SK-N-SH (cell line): ENCODE measurements at regions not wholly inside any gene's neighbourhood (a gene's known extent, or its start where the extent isn't known, plus 50 kb on each side); places are given as distances from the start of the nearest gene placed in this dataset.

ENCODE experiments used
- FOSL2 ChIP-seq: IDR thresholded peaks from 2 replicates; pipeline ENCODE4 v1.4.0; 2012; ENCODE audit warnings: low read depth, mild to moderate bottlenecking, moderate library complexity, borderline replicate concordance
- NRF1 ChIP-seq: IDR thresholded peaks from 2 replicates; pipeline ENCODE4 v1.6.1; 2012; ENCODE audit warnings: low read depth, mild to moderate bottlenecking, low read length
- SMC3 ChIP-seq: IDR thresholded peaks from 2 replicates; pipeline ENCODE4 v1.6.1; 2012; ENCODE audit warnings: low read depth, low read length, improper control_type of control experiment
- TAF1 ChIP-seq: IDR thresholded peaks from 2 replicates; pipeline ENCODE4 v1.6.1; 2012; ENCODE audit warnings: low read depth, mild to moderate bottlenecking, low read length, moderate library complexity, borderline replicate concordance
- TCF12 ChIP-seq: IDR thresholded peaks from 2 replicates; pipeline ENCODE4 v1.4.0; 2012
- TEAD4 ChIP-seq: IDR thresholded peaks from 2 replicates; pipeline ENCODE4 v1.4.0; 2012; ENCODE audit warnings: mild to moderate bottlenecking, borderline replicate concordance; ENCODE audit not compliant: insufficient read depth
- TF ChIP-seq, protein P1 (sequence below): fragments of 200-600 bp; sonication (generic); IDR thresholded peaks from 2 replicates; pipeline ENCODE4 v1.6.1; 2017; ENCODE audit warnings: antibody characterized with exemption, mild to moderate bottlenecking, moderate library complexity
- TF ChIP-seq, protein P2 (sequence below): IDR thresholded peaks from 2 replicates; pipeline ENCODE4 v1.4.0; 2012; ENCODE audit warnings: low read depth

DNA sequence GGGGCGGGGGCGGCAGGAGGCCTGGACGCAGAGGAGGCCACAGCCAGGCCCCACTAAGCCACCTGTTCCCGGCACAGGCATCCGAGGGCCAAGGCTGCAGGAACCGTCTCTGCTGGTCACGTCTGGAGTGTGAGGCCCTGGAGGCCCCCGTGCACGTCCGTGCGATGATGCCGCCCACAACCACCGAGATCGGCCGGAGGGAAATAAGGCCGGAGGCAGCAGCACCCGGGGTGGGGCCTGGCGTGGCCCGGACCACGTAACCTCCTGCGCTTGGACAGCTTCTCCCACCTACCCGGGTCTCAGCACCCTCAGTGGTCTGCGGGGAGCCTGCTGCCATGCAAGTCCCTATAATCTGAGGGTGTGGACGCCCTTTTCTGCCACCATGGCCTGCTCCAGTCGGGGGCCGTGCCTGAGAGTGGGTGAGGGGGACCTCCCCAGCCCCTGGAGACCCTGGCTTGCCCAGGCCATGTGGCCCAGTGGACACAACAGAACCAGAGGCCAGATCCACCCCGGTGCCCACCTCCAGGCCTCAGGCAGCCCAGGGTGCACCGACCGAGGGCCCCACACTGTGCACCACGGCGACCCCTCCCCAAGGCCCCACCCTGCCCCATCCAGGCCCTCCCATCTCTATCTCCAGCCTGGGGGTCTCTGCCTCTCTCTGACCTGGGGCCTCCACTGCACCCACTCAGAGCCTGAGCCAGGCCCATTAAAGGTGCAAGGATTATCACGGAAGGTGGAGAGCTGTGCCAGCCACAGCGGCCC lies 83.1 kb downstream of the PDGFA start:
- TF ChIP-seq, protein P1, sequence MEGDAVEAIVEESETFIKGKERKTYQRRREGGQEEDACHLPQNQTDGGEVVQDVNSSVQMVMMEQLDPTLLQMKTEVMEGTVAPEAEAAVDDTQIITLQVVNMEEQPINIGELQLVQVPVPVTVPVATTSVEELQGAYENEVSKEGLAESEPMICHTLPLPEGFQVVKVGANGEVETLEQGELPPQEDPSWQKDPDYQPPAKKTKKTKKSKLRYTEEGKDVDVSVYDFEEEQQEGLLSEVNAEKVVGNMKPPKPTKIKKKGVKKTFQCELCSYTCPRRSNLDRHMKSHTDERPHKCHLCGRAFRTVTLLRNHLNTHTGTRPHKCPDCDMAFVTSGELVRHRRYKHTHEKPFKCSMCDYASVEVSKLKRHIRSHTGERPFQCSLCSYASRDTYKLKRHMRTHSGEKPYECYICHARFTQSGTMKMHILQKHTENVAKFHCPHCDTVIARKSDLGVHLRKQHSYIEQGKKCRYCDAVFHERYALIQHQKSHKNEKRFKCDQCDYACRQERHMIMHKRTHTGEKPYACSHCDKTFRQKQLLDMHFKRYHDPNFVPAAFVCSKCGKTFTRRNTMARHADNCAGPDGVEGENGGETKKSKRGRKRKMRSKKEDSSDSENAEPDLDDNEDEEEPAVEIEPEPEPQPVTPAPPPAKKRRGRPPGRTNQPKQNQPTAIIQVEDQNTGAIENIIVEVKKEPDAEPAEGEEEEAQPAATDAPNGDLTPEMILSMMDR: no peak
- no peak for TF ChIP-seq TEAD4
- TF ChIP-seq TAF1: no peak
- no peak for TF ChIP-seq SMC3
- no peak for TF ChIP-seq TCF12
- TF ChIP-seq, protein P2, sequence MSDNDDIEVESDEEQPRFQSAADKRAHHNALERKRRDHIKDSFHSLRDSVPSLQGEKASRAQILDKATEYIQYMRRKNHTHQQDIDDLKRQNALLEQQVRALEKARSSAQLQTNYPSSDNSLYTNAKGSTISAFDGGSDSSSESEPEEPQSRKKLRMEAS: no peak
- TF ChIP-seq FOSL2: no peak
- no peak for TF ChIP-seq NRF1
